ENCODE measurements at regions not wholly inside any gene's neighbourhood (a gene's known extent, or its start where the extent isn't known, plus 50 kb on each side); places are given as distances from the start of the nearest gene placed in this dataset.

DNA sequence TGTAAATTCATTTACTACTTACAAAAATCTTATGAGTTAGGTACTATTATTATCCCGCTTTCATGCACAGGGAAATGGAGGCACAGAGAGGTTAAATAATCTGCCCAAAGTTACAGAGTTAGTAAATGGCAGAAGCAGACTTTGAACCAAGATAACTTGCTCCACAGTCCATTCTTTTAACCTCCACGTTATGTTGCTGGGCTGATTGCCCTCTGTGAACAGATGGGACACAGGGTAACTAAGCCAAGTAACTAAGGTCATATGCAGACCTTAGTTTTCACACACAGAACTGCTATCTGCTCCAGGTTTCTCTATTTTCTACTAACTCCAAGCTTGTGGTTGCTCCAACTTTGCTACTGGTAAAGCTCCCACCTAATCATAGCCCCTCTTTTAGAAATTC is 147.1 kb upstream of the IFNG-AS1 start (continued):
- TF ChIP-seq, protein P1, sequence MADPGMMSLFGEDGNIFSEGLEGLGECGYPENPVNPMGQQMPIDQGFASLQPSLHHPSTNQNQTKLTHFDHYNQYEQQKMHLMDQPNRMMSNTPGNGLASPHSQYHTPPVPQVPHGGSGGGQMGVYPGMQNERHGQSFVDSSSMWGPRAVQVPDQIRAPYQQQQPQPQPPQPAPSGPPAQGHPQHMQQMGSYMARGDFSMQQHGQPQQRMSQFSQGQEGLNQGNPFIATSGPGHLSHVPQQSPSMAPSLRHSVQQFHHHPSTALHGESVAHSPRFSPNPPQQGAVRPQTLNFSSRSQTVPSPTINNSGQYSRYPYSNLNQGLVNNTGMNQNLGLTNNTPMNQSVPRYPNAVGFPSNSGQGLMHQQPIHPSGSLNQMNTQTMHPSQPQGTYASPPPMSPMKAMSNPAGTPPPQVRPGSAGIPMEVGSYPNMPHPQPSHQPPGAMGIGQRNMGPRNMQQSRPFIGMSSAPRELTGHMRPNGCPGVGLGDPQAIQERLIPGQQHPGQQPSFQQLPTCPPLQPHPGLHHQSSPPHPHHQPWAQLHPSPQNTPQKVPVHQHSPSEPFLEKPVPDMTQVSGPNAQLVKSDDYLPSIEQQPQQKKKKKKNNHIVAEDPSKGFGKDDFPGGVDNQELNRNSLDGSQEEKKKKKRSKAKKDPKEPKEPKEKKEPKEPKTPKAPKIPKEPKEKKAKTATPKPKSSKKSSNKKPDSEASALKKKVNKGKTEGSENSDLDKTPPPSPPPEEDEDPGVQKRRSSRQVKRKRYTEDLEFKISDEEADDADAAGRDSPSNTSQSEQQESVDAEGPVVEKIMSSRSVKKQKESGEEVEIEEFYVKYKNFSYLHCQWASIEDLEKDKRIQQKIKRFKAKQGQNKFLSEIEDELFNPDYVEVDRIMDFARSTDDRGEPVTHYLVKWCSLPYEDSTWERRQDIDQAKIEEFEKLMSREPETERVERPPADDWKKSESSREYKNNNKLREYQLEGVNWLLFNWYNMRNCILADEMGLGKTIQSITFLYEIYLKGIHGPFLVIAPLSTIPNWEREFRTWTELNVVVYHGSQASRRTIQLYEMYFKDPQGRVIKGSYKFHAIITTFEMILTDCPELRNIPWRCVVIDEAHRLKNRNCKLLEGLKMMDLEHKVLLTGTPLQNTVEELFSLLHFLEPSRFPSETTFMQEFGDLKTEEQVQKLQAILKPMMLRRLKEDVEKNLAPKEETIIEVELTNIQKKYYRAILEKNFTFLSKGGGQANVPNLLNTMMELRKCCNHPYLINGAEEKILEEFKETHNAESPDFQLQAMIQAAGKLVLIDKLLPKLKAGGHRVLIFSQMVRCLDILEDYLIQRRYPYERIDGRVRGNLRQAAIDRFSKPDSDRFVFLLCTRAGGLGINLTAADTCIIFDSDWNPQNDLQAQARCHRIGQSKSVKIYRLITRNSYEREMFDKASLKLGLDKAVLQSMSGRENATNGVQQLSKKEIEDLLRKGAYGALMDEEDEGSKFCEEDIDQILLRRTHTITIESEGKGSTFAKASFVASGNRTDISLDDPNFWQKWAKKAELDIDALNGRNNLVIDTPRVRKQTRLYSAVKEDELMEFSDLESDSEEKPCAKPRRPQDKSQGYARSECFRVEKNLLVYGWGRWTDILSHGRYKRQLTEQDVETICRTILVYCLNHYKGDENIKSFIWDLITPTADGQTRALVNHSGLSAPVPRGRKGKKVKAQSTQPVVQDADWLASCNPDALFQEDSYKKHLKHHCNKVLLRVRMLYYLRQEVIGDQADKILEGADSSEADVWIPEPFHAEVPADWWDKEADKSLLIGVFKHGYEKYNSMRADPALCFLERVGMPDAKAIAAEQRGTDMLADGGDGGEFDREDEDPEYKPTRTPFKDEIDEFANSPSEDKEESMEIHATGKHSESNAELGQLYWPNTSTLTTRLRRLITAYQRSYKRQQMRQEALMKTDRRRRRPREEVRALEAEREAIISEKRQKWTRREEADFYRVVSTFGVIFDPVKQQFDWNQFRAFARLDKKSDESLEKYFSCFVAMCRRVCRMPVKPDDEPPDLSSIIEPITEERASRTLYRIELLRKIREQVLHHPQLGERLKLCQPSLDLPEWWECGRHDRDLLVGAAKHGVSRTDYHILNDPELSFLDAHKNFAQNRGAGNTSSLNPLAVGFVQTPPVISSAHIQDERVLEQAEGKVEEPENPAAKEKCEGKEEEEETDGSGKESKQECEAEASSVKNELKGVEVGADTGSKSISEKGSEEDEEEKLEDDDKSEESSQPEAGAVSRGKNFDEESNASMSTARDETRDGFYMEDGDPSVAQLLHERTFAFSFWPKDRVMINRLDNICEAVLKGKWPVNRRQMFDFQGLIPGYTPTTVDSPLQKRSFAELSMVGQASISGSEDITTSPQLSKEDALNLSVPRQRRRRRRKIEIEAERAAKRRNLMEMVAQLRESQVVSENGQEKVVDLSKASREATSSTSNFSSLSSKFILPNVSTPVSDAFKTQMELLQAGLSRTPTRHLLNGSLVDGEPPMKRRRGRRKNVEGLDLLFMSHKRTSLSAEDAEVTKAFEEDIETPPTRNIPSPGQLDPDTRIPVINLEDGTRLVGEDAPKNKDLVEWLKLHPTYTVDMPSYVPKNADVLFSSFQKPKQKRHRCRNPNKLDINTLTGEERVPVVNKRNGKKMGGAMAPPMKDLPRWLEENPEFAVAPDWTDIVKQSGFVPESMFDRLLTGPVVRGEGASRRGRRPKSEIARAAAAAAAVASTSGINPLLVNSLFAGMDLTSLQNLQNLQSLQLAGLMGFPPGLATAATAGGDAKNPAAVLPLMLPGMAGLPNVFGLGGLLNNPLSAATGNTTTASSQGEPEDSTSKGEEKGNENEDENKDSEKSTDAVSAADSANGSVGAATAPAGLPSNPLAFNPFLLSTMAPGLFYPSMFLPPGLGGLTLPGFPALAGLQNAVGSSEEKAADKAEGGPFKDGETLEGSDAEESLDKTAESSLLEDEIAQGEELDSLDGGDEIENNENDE (IDR thresholded peaks at IDR 0.05; ENCODE audit: insufficient replicate concordance, low read length), result no peak
- TF ChIP-seq, protein P2, sequence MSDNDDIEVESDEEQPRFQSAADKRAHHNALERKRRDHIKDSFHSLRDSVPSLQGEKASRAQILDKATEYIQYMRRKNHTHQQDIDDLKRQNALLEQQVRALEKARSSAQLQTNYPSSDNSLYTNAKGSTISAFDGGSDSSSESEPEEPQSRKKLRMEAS (IDR thresholded peaks at IDR 0.05), result no peak
- TF ChIP-seq EP300 (IDR thresholded peaks at IDR 0.05; ENCODE audit: borderline replicate concordance in 1 of 2, low read depth in 2 of 2, low read length in 2 of 2), result no peak
- no peak for TF ChIP-seq RXRA (IDR thresholded peaks at IDR 0.05; ENCODE audit: insufficient read depth, low read depth, low read length)
- no peak for TF ChIP-seq ZNF274 (IDR thresholded peaks at IDR 0.05; ENCODE audit: borderline replicate concordance, extremely low read depth, low read length)
- no peak for TF ChIP-seq HDAC6 (IDR thresholded peaks at IDR 0.05; ENCODE audit: low read depth, low read length)

Data from H1 (cell line).